ENCODE measurements at regions not wholly inside any gene's neighbourhood (a gene's known extent, or its start where the extent isn't known, plus 50 kb on each side); places are given as distances from the start of the nearest gene placed in this dataset.

DNA sequence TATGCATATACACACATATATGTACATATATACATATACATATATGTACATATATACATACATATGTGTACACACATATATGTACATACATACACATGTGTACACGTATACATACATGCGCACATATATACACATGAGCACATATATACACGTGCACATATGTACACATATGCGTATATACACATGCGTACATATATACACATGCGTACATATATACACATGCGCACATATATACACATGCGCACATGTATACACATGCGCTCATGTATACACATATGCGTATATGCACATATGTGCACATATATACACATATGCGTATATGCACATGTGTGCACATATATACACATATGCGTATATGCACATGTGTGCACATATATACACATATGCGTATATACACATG lies 353.0 kb downstream of the EDEM1 start:
- TF ChIP-seq, protein P1, sequence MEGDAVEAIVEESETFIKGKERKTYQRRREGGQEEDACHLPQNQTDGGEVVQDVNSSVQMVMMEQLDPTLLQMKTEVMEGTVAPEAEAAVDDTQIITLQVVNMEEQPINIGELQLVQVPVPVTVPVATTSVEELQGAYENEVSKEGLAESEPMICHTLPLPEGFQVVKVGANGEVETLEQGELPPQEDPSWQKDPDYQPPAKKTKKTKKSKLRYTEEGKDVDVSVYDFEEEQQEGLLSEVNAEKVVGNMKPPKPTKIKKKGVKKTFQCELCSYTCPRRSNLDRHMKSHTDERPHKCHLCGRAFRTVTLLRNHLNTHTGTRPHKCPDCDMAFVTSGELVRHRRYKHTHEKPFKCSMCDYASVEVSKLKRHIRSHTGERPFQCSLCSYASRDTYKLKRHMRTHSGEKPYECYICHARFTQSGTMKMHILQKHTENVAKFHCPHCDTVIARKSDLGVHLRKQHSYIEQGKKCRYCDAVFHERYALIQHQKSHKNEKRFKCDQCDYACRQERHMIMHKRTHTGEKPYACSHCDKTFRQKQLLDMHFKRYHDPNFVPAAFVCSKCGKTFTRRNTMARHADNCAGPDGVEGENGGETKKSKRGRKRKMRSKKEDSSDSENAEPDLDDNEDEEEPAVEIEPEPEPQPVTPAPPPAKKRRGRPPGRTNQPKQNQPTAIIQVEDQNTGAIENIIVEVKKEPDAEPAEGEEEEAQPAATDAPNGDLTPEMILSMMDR (conservative IDR thresholded peaks at IDR 0.05; ENCODE audit: low read length) = no peak
- TF ChIP-seq EZH2phosphoT487 (IDR thresholded peaks at IDR 0.05; ENCODE audit: borderline replicate concordance, low read depth, low read length) = no peak
- intact Hi-C loops (cut with micrococcal nuclease; ENCODE audit: unreplicated experiment) = no loop called here
- ChIA-PET POLR2A (no interaction called here), CTCF (ENCODE audit: unreplicated experiment) (no interaction called here)
- no TSS peak for BruUV-seq (replicated peaks)
- Histone ChIP-seq H3K4me2 (ENCODE audit: low read length) (no peak overlapping the region), H3K27ac (ENCODE audit: low read depth, low read length, poor library complexity, severe bottlenecking) (no peak overlapping the region), H3K4me1 (ENCODE audit: insufficient read depth, low read length, poor library complexity, severe bottlenecking) (no peaks in the 10 kb centered on the region), H2AFZ (ENCODE audit: low read length) (no peak overlapping the region), H3K36me3 (ENCODE audit: insufficient read depth, low read length) (no peaks in the 10 kb centered on the region), H3K79me2 (ENCODE audit: insufficient read depth, low read depth, low read length) (no peaks in the 10 kb centered on the region), H3K9me3 (ENCODE audit: low read length) (peaks cover 3% of the 10 kb centered on the region; the same call in 1 of the 2 replicates), H3K9me2 (ENCODE audit: insufficient read depth, low read length) (no peaks in the 10 kb centered on the region), H3K4me3 (ENCODE audit: low read depth, low read length, poor library complexity, severe bottlenecking) (no peak overlapping the region), H4K20me1 (ENCODE audit: insufficient read depth, low read length) (no peaks in the 10 kb centered on the region)
- no peak for DNase-seq (ENCODE audit: low spot score)

DNA sequence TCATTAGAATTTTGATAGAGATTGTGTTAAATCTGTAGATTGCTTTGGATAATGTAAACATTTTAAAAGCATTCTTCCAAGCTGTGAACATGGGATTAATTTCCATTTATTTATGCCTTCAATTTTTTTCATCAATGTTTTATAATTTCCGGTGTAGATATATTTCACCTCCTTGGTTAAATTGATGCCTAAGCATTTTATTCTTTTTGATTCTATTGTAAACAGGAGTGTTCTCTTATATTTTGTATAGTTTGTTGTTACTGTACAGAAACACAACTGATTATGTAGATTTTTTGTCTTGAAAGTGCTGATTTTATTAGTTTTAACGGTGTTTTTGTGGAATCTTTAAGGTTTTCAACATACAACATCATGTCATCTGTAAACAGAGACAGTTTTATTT lies 355.0 kb downstream of the EDEM1 start:
- DNase-seq (ENCODE audit: low spot score) = no peak

DNA sequence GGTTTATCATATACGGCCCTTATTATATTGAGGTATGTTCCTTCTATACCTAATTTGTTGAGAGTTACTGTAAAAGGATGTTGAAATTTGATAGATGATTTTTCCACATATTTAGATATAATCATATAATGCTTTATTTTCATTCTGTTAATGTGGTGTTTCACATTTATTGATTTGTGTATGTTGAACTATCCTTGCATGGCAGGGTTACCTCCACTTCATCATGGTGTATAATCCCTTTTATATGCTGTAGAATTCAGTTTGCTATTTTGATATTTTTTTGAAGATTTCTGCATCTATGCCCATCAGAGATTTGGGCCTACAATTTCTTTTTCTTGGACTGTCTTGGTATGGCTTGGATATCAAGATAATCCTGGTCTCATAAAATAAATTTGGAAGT lies 355.5 kb downstream of the EDEM1 start:
- Histone ChIP-seq H3K4me3 (ENCODE audit: low read depth, low read length, poor library complexity, severe bottlenecking) (no peak overlapping the region), H3K27ac (ENCODE audit: low read depth, low read length, poor library complexity, severe bottlenecking) (no peak overlapping the region), H3K79me2 (ENCODE audit: insufficient read depth, low read depth, low read length) (no peaks in the 10 kb centered on the region), H3K4me1 (ENCODE audit: insufficient read depth, low read length, poor library complexity, severe bottlenecking) (no peaks in the 10 kb centered on the region), H3K9me3 (ENCODE audit: low read length) (peaks cover 5% of the 10 kb centered on the region; the same call in 1 of the 2 replicates), H2AFZ (ENCODE audit: low read length) (no peak overlapping the region), H3K4me2 (ENCODE audit: low read length) (no peak overlapping the region), H3K36me3 (ENCODE audit: insufficient read depth, low read length) (no peaks in the 10 kb centered on the region), H4K20me1 (ENCODE audit: insufficient read depth, low read length) (no peaks in the 10 kb centered on the region), H3K9me2 (ENCODE audit: insufficient read depth, low read length) (no peaks in the 10 kb centered on the region)
- no peak for DNase-seq (ENCODE audit: low spot score)
- no peak for TF ChIP-seq EZH2phosphoT487 (IDR thresholded peaks at IDR 0.05; ENCODE audit: borderline replicate concordance, low read depth, low read length)
- TF ChIP-seq, protein P1 (conservative IDR thresholded peaks at IDR 0.05; ENCODE audit: low read length) = no peak
- ChIA-PET POLR2A (no interaction called here), CTCF (ENCODE audit: unreplicated experiment) (no interaction called here)
- intact Hi-C loops (cut with micrococcal nuclease; ENCODE audit: unreplicated experiment) = no loop called here
- BruUV-seq (replicated peaks) = no TSS peak

More for the DNA sequence above, 355.0 kb downstream of the EDEM1 start:
- no TSS peak for BruUV-seq (replicated peaks)
- Histone ChIP-seq H3K9me3 (ENCODE audit: low read length) (peaks cover 5% of the 10 kb centered on the region; the same call in 1 of the 2 replicates), H4K20me1 (ENCODE audit: insufficient read depth, low read length) (no peaks in the 10 kb centered on the region), H3K4me1 (ENCODE audit: insufficient read depth, low read length, poor library complexity, severe bottlenecking) (no peaks in the 10 kb centered on the region), H3K9me2 (ENCODE audit: insufficient read depth, low read length) (no peaks in the 10 kb centered on the region), H3K79me2 (ENCODE audit: insufficient read depth, low read depth, low read length) (no peaks in the 10 kb centered on the region), H3K27ac (ENCODE audit: low read depth, low read length, poor library complexity, severe bottlenecking) (no peak overlapping the region), H3K4me3 (ENCODE audit: low read depth, low read length, poor library complexity, severe bottlenecking) (no peak overlapping the region), H2AFZ (ENCODE audit: low read length) (no peak overlapping the region), H3K36me3 (ENCODE audit: insufficient read depth, low read length) (no peaks in the 10 kb centered on the region), H3K4me2 (ENCODE audit: low read length) (no peak overlapping the region)
- ChIA-PET CTCF (ENCODE audit: unreplicated experiment) (no interaction called here), POLR2A (no interaction called here)
- TF ChIP-seq, protein P1 (conservative IDR thresholded peaks at IDR 0.05; ENCODE audit: low read length) = no peak
- intact Hi-C loops (cut with micrococcal nuclease; ENCODE audit: unreplicated experiment) = no loop called here

Data from OCI-LY7 (cell line).